ENCODE measurements at regions not wholly inside any gene's neighbourhood (a gene's known extent, or its start where the extent isn't known, plus 50 kb on each side); places are given as distances from the start of the nearest gene placed in this dataset.

GRCh38 chr12:110995615-110996014 lies 75.2 kb upstream of the MYL2 start:
- ATAC-seq (ENCODE audit: insufficient read depth, low FRiP score) (no peak), DNase-seq (no peak)
- no peaks in the 10 kb centered on the region for H3K4me1 ChIP-seq (ENCODE audit: control insufficient read depth in 5 of 5, insufficient read depth in 5 of 5, low read length in 5 of 5)
- H3K9me3 ChIP-seq (ENCODE audit: control insufficient read depth in 4 of 4, insufficient read depth in 3 of 4, low read length in 3 of 4): peaks cover 0 to 18% (median 8%) of the 10 kb centered on the region in 4 donors
- 92 to 99% methylated on average over 3 of the region's 3 CpGs for WGBS, 2 donors
- no peak for TF ChIP-seq CTCF (IDR thresholded peaks at IDR 0.05; ENCODE audit: control extremely low read depth, extremely low read depth)
- H3K27ac ChIP-seq (ENCODE audit: low read depth in 1 of 2, low read length in 1 of 2): no peak overlapping the region
- no peak overlapping the region for H3K9ac ChIP-seq (ENCODE audit: insufficient read depth in 1 of 2, low read length in 2 of 2)
- H3K36me3 ChIP-seq (ENCODE audit: control insufficient read depth in 4 of 4, insufficient read depth in 4 of 4, low read length in 4 of 4): no peaks in the 10 kb centered on the region
- H3K4me3 ChIP-seq: no peak overlapping the region
- H3K27me3 ChIP-seq (ENCODE audit: control insufficient read depth in 3 of 3, insufficient read depth in 3 of 3, low read length in 2 of 3): no peaks in the 10 kb centered on the region

- H3K4me1 ChIP-seq (ENCODE audit: control insufficient read depth in 5 of 5, insufficient read depth in 5 of 5, low read length in 5 of 5): no peaks in the 10 kb centered on the region
- no peak overlapping the region for H3K27ac ChIP-seq (ENCODE audit: low read depth in 1 of 2, low read length in 1 of 2)
- no peaks in the 10 kb centered on the region for H3K27me3 ChIP-seq (ENCODE audit: control insufficient read depth in 3 of 3, insufficient read depth in 3 of 3, low read length in 2 of 3)
- ATAC-seq (ENCODE audit: insufficient read depth, low FRiP score) (no peak), DNase-seq (no peak)
- H3K9me3 ChIP-seq (ENCODE audit: control insufficient read depth in 4 of 4, insufficient read depth in 3 of 4, low read length in 3 of 4): peaks cover 0 to 18% (median 8%) of the 10 kb centered on the region in 4 donors
- no peak for TF ChIP-seq CTCF (IDR thresholded peaks at IDR 0.05; ENCODE audit: control extremely low read depth, extremely low read depth)
- 80 to 89% methylated on average over 7 of the region's 7 CpGs for WGBS, 2 donors
- H3K4me3 ChIP-seq: no peak overlapping the region
- no peaks in the 10 kb centered on the region for H3K36me3 ChIP-seq (ENCODE audit: control insufficient read depth in 4 of 4, insufficient read depth in 4 of 4, low read length in 4 of 4)
- H3K9ac ChIP-seq (ENCODE audit: insufficient read depth in 1 of 2, low read length in 2 of 2): no peak overlapping the region
Observed at GRCh38 chr12:110995016-110995415, 74.6 kb upstream of the MYL2 start.

GRCh38 chr12:110993434-110993833 lies 73.1 kb upstream of the MYL2 start:
- no peak for ATAC-seq (ENCODE audit: insufficient read depth, low FRiP score)
- TF ChIP-seq CTCF (IDR thresholded peaks at IDR 0.05; ENCODE audit: control extremely low read depth, extremely low read depth): no peak
- Histone ChIP-seq H3K27ac (ENCODE audit: low read depth in 1 of 2, low read length in 1 of 2) (no peak overlapping the region), H3K9me3 (ENCODE audit: control insufficient read depth in 4 of 4, insufficient read depth in 3 of 4, low read length in 3 of 4) (peaks cover 0 to 8% (median 3%) of the 10 kb centered on the region in 4 donors), H3K9ac (ENCODE audit: insufficient read depth in 1 of 2, low read length in 2 of 2) (no peak overlapping the region), H3K27me3 (ENCODE audit: control insufficient read depth in 3 of 3, insufficient read depth in 3 of 3, low read length in 2 of 3) (no peaks in the 10 kb centered on the region), H3K4me1 (ENCODE audit: control insufficient read depth in 5 of 5, insufficient read depth in 5 of 5, low read length in 5 of 5) (no peaks in the 10 kb centered on the region), H3K4me3 (no peak overlapping the region), H3K36me3 (ENCODE audit: control insufficient read depth in 4 of 4, insufficient read depth in 4 of 4, low read length in 4 of 4) (no peaks in the 10 kb centered on the region)
- WGBS, 2 donors: 88 to 92% methylated on average over 3 of the region's 3 CpGs
- DNase-seq: no peak

- Histone ChIP-seq H3K9ac (ENCODE audit: insufficient read depth in 1 of 2, low read length in 2 of 2) (no peak overlapping the region), H3K9me3 (ENCODE audit: control insufficient read depth in 4 of 4, insufficient read depth in 3 of 4, low read length in 3 of 4) (peaks cover 0 to 4% (median 2%) of the 10 kb centered on the region in 4 donors), H3K27me3 (ENCODE audit: control insufficient read depth in 3 of 3, insufficient read depth in 3 of 3, low read length in 2 of 3) (no peaks in the 10 kb centered on the region), H3K36me3 (ENCODE audit: control insufficient read depth in 4 of 4, insufficient read depth in 4 of 4, low read length in 4 of 4) (no peaks in the 10 kb centered on the region), H3K4me1 (ENCODE audit: control insufficient read depth in 5 of 5, insufficient read depth in 5 of 5, low read length in 5 of 5) (no peaks in the 10 kb centered on the region), H3K27ac (ENCODE audit: low read depth in 1 of 2, low read length in 1 of 2) (no peak overlapping the region), H3K4me3 (no peak overlapping the region)
- no peak for DNase-seq
- no peak for ATAC-seq (ENCODE audit: insufficient read depth, low FRiP score)
- no peak for TF ChIP-seq CTCF (IDR thresholded peaks at IDR 0.05; ENCODE audit: control extremely low read depth, extremely low read depth)
- 15 to 16% methylated on average over 4 of the region's 4 CpGs for WGBS, 2 donors
Observed at GRCh38 chr12:110992909-110993308, 72.5 kb upstream of the MYL2 start.

Data from lung (tissue), 11 donors.